ENCODE measurements at regions not wholly inside any gene's neighbourhood (a gene's known extent, or its start where the extent isn't known, plus 50 kb on each side); places are given as distances from the start of the nearest gene placed in this dataset.
"Not testable (repeated sequence)": the region's sequence is repeated elsewhere in the genome, so short reads cannot be mapped to it uniquely, and the experiment has no call there.

- no peak for DNase-seq (ENCODE audit: low spot score)
These were observed 52.5 kb downstream of the RHOB start for GRCh38 chr2:20499387-20499786.

- no peak for DNase-seq (ENCODE audit: low spot score)
These were observed 55.1 kb downstream of the RHOB start for GRCh38 chr2:20501974-20502373.

- DNase-seq (ENCODE audit: low spot score) = not testable (repeated sequence)
These were observed 55.6 kb downstream of the RHOB start for GRCh38 chr2:20502496-20502895.

- DNase-seq (ENCODE audit: low spot score) = no peak
These were observed 57.3 kb downstream of the RHOB start for GRCh38 chr2:20504174-20504573.

GRCh38 chr2:20506201-20506685, 59.4 kb downstream of the RHOB start:
- DNase-seq (ENCODE audit: low spot score) = peak; percentile 37

- no peak for DNase-seq (ENCODE audit: low spot score)
These were observed 60.4 kb downstream of the RHOB start for GRCh38 chr2:20507166-20507692.

GRCh38 chr2:20507711-20508110, 60.8 kb downstream of the RHOB start:
- no peak for DNase-seq (ENCODE audit: low spot score)

GRCh38 chr2:20509301-20509769, 62.5 kb downstream of the RHOB start:
- DNase-seq (ENCODE audit: low spot score) = no peak

- DNase-seq (ENCODE audit: low spot score) = peak; percentile 32
These were observed 63.1 kb downstream of the RHOB start for GRCh38 chr2:20509770-20510490.

- DNase-seq (ENCODE audit: low spot score) = no peak
These were observed 64.3 kb downstream of the RHOB start for GRCh38 chr2:20511130-20511529.

GRCh38 chr2:20512061-20512605, 65.3 kb downstream of the RHOB start:
- no peak for DNase-seq (ENCODE audit: low spot score)

- DNase-seq (ENCODE audit: low spot score) = no peak
These were observed 67.1 kb downstream of the RHOB start for GRCh38 chr2:20513946-20514345.

- peak; percentile 81 for DNase-seq (ENCODE audit: low spot score)
These were observed 67.9 kb downstream of the RHOB start for GRCh38 chr2:20514596-20515269.

- no peak for DNase-seq (ENCODE audit: low spot score)
These were observed 68.7 kb downstream of the RHOB start for GRCh38 chr2:20515290-20516220.

- no peak for DNase-seq (ENCODE audit: low spot score)
These were observed 69.4 kb downstream of the RHOB start for GRCh38 chr2:20516291-20516645.

- no peak for DNase-seq (ENCODE audit: low spot score)
These were observed 69.9 kb downstream of the RHOB start for GRCh38 chr2:20516646-20517341.

- no peak for DNase-seq (ENCODE audit: low spot score)
These were observed 72.4 kb downstream of the RHOB start for GRCh38 chr2:20519309-20519708.

GRCh38 chr2:20520128-20520527, 73.3 kb downstream of the RHOB start:
- DNase-seq (ENCODE audit: low spot score) = no peak

GRCh38 chr2:20521193-20521592, 74.3 kb downstream of the RHOB start:
- DNase-seq (ENCODE audit: low spot score) = no peak

- DNase-seq (ENCODE audit: low spot score) = no peak
These were observed 74.9 kb downstream of the RHOB start for GRCh38 chr2:20521682-20522189.
